A549 (cell line): ENCODE measurements at regions not wholly inside any gene's neighbourhood (a gene's known extent, or its start where the extent isn't known, plus 50 kb on each side); places are given as distances from the start of the nearest gene placed in this dataset.
A peak's percentile ranks its signal among the peaks of the same experiment; 100 is the strongest.

ENCODE experiments used
- ATAC-seq, 2 experiments: fragments of 200-7000 bp in 1 of 2; fragments of >200 bp in 1 of 2; cut with Nextera tagmentation in 1 of 2; cut with Tn5 transposase in 1 of 2; 3 replicates each; pipeline versions ENCODE4 v1.8.0 to v1.9.1; 2018 to 2020; ENCODE audit warnings: mild to moderate bottlenecking in 1 of 2, moderate library complexity in 1 of 2
- CTCF ChIA-PET: fragments of 300-600 bp; sonication (Branson Sonifier 250); formaldehyde crosslinking; extraction: SDS; loops from one replicate; lab custom pipeline; 2021; ENCODE audit warnings: antibody characterized with exemption, inconsistent platforms; lab: Yijun Ruan, JAX
- POLR2A ChIA-PET: fragments of 350-600 bp; formaldehyde crosslinking; extraction: SDS; loops from one replicate; lab custom pipeline; 2021; ENCODE audit warnings: antibody characterized with exemption, inconsistent platforms; lab: Yijun Ruan, JAX
- DNase-seq, 2 experiments: peaks; one replicate each; pipeline versions ENCODE4 v3.0.0 to v3.0.0-alpha.2; 2011 to 2016; ENCODE audit warnings: low read depth in 1 of 2, low spot score in 1 of 2
- FAIRE-seq: peaks from 2 replicates; lab custom pipeline; 2011; peaks lifted over from hg19 to GRCh38; lab: Jason Lieb, UNC
- H3K27ac ChIP-seq, 2 experiments: fragments of >200 bp; sonication (Bioruptor Twin); formaldehyde crosslinking; 3 replicates each; pipeline ENCODE4 v1.5.1; 2016 to 2017
- H3K4me1 ChIP-seq: fragments of >200 bp; sonication (Bioruptor Twin); formaldehyde crosslinking; 3 replicates; pipeline ENCODE4 v1.6.1; 2016
- H3K4me2 ChIP-seq: fragments of >200 bp; sonication (Bioruptor Twin); formaldehyde crosslinking; 3 replicates; pipeline ENCODE4 v1.6.1; 2016
- H3K4me3 ChIP-seq: fragments of >200 bp; sonication (Bioruptor Twin); formaldehyde crosslinking; 3 replicates; pipeline ENCODE4 v1.5.1; 2016
- H3K9me3 ChIP-seq: fragments of >200 bp; sonication (Bioruptor Twin); formaldehyde crosslinking; 3 replicates; pipeline ENCODE4 v1.6.1; 2016
- CBX2 ChIP-seq: fragments of 200-600 bp; sonication (generic); IDR thresholded peaks from 2 replicates; pipeline ENCODE4 v1.6.1; 2016; ENCODE audit warnings: low read depth, mild to moderate bottlenecking, borderline replicate concordance
- CEBPB ChIP-seq, 2 experiments: fragments of >200 bp in 1 of 2; sonication (Bioruptor Twin) in 1 of 2; formaldehyde crosslinking in 1 of 2; IDR thresholded peaks; 2 replicates each; pipeline ENCODE4 v1.6.1; 2012 to 2016
- ESRRA ChIP-seq: fragments of 150-350 bp; IDR thresholded peaks from 2 replicates; pipeline ENCODE4 v1.6.1; 2014; ENCODE audit warnings: mild to moderate bottlenecking, low read length, borderline replicate concordance
- FOSB ChIP-seq: fragments of 250-450 bp; sonication (Bioruptor Pico); IDR thresholded peaks from 2 replicates; pipeline ENCODE4 v1.5.0; 2020; ENCODE audit warnings: mild to moderate bottlenecking, moderate library complexity
- HOXB13 ChIP-seq: fragments of 250-450 bp; sonication (Bioruptor Pico); IDR thresholded peaks from 2 replicates; pipeline ENCODE4 v1.5.0; 2020; ENCODE audit warnings: low read depth, mild to moderate bottlenecking, moderate library complexity
- KDM1A ChIP-seq: fragments of 200-600 bp; sonication (generic); IDR thresholded peaks from 2 replicates; pipeline ENCODE4 v1.6.1; 2016; ENCODE audit warnings: low read depth, mild to moderate bottlenecking
- MAFK ChIP-seq: fragments of 450-650 bp; IDR thresholded peaks from 2 replicates; pipeline ENCODE4 v1.6.1; 2014; ENCODE audit not compliant: partially characterized antibody
- MYC ChIP-seq: IDR thresholded peaks from 2 replicates; pipeline ENCODE4 v1.6.1; 2012; ENCODE audit warnings: mild to moderate bottlenecking, inconsistent platforms, low read length, improper control_type of control experiment, borderline replicate concordance
- NFE2L2 ChIP-seq: fragments of 150-350 bp; conservative IDR thresholded peaks from 2 replicates; pipeline ENCODE4 v1.6.1; 2014; ENCODE audit warnings: low read length
- PHF8 ChIP-seq: fragments of 200-600 bp; sonication (generic); IDR thresholded peaks from 2 replicates; pipeline ENCODE4 v1.6.1; 2016; ENCODE audit warnings: low read depth, mild to moderate bottlenecking, antibody characterized with exemption, moderate library complexity, borderline replicate concordance
- POLR2A ChIP-seq: IDR thresholded peaks from 2 replicates; pipeline ENCODE4 v1.6.1; 2012; ENCODE audit warnings: mild to moderate bottlenecking, low read length
- POLR2AphosphoS2 ChIP-seq: conservative IDR thresholded peaks from 2 replicates; pipeline ENCODE4 v1.6.1; 2012; ENCODE audit warnings: low read length, improper control_type of control experiment, inconsistent platforms
- RAD21 ChIP-seq, 2 experiments: fragments of >200 bp in 1 of 2; sonication (Bioruptor Twin) in 1 of 2; formaldehyde crosslinking in 1 of 2; IDR thresholded peaks in 1 of 2; conservative IDR thresholded peaks in 1 of 2; 2 replicates in 1 of 2; 3 replicates in 1 of 2; pipeline ENCODE4 v1.6.1; 2012 to 2018; ENCODE audit warnings: inconsistent platforms in 1 of 2
- SREBF2 ChIP-seq: fragments of 450-650 bp; IDR thresholded peaks from 2 replicates; pipeline ENCODE4 v1.6.1; 2014; ENCODE audit warnings: mild to moderate bottlenecking, moderate library complexity
- TFCP2L1 ChIP-seq: fragments of 250-450 bp; sonication (Bioruptor Pico); IDR thresholded peaks from 2 replicates; pipeline ENCODE4 v1.5.0; 2021; ENCODE audit warnings: mild to moderate bottlenecking
- TP53 ChIP-seq: fragments of 250-450 bp; sonication (Bioruptor Pico); IDR thresholded peaks from 2 replicates; pipeline ENCODE4 v1.5.0; 2021; ENCODE audit warnings: mild to moderate bottlenecking, moderate library complexity
- WGBS: methylation state at CpG from one replicate; pipeline ENCODE4 v1.1.6; 2017; ENCODE audit errors: missing lambda C conversion rate; 5-methylcytosine and 5-hydroxymethylcytosine counted together
- TF ChIP-seq, protein P1 (sequence below): fragments of >200 bp; sonication (Bioruptor Twin); formaldehyde crosslinking; IDR thresholded peaks from 2 replicates; pipeline ENCODE4 v1.6.1; 2016
- TF ChIP-seq, protein P2 (sequence below): fragments of >200 bp; sonication (Bioruptor Twin); formaldehyde crosslinking; IDR thresholded peaks from 3 replicates; pipeline ENCODE4 v1.6.1; 2016
- TF ChIP-seq, protein P3 (sequence below): IDR thresholded peaks from 2 replicates; pipeline ENCODE4 v1.6.1; 2012; ENCODE audit warnings: low read depth, borderline replicate concordance
- TF ChIP-seq, protein P4 (sequence below): fragments of 200-600 bp; sonication (generic); IDR thresholded peaks from 2 replicates; pipeline ENCODE4 v1.6.1; 2016; ENCODE audit warnings: antibody characterized with exemption, mild to moderate bottlenecking, moderate library complexity

DNA sequence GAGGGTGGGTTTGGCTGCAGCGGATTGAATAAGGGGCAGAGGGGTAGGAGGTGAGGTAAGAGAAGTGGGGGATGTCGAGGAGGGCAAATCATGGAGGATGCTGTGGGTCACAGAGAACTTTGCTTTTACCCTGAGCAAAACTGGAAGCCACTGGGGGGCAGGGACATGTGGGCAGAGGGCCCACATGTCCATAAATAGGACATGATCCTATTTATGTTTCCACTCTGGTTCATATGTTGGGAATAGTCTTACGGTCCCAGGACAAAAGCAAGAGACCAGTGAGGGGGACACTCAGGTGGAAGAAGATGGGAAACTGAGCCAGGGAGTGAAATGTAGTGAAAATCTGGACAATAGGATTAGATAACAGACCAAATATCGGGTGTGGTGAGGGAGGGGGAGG lies 85.5 kb upstream of the MRPS22 start (continued):
- TF ChIP-seq TP53 (no peak), SREBF2 (no peak), MYC (no peak), POLR2A (no peak), POLR2AphosphoS2 (no peak)

DNA sequence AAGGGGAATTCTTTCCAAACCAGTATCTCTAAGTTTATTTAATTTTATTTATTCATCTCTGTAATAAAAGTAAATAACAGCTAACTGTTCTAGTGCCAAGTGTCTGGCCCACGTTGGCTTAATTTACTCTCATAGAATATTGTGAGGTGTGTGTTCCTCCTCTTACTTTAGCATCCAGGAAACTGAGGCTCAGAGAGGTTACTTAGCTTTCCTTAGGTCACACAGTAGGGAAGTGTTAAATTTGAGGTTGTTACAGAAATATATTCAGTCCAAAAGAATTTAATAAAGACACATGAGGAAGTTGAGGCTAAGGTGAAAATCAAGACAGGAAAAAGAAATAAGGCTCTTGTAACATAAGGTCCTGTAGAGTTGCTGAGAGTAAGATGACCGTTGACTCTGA lies 84.4 kb upstream of the MRPS22 start:
- 40% methylated on average over 2 of the region's 2 CpGs for WGBS
- ATAC-seq (no peak), FAIRE-seq (no peak), DNase-seq (no peak)
- Histone ChIP-seq H3K9me3 (no peaks in the 10 kb centered on the region), H3K4me1 (no peaks in the 10 kb centered on the region), H3K4me2 (no peak overlapping the region), H3K27ac (no peak overlapping the region), H3K4me3 (no peak overlapping the region)
- ChIA-PET POLR2A (no interaction called here), CTCF (no interaction called here)
- no peak for TF ChIP-seq ESRRA
- TF ChIP-seq, protein P1, sequence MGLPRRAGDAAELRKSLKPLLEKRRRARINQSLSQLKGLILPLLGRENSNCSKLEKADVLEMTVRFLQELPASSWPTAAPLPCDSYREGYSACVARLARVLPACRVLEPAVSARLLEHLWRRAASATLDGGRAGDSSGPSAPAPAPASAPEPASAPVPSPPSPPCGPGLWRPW: no peak

DNA sequence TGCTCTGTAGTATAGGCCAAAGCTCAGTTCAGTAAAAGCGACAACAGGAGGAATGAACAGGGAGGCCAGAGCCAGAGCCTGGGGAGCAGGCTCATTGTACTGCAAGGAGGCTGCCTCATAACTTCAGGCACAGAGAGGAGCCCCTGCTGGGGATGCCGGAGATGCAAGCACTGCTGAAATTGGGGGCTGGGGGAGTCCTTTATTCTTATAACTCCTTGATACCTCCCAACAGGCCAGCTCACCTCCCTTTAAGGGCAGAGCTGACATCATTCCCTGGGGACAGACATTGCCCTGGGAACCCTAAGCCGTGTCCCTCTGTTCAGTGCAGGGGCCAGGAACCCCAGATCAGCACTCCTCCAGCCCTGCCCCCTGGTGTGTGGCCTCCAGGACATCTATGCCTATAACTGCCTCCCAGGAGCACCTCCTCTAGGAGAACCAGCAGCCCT lies 83.8 kb upstream of the MRPS22 start:
- Histone ChIP-seq H3K4me1 (no peaks in the 10 kb centered on the region), H3K27ac (no peak overlapping the region)
- CTCF ChIA-PET: interaction anchor here (1.7 kb wide), 1 partner anchor 148 kb away, joined by 5 read pairs; no protein-coding TSS in a partner anchor
- ATAC-seq: no peak
- 87% methylated on average over 2 of the region's 3 CpGs for WGBS
- no peak for TF ChIP-seq CEBPB (IDR thresholded peaks at IDR 0.05)
- no peak for TF ChIP-seq FOSB
- TF ChIP-seq, protein P2, sequence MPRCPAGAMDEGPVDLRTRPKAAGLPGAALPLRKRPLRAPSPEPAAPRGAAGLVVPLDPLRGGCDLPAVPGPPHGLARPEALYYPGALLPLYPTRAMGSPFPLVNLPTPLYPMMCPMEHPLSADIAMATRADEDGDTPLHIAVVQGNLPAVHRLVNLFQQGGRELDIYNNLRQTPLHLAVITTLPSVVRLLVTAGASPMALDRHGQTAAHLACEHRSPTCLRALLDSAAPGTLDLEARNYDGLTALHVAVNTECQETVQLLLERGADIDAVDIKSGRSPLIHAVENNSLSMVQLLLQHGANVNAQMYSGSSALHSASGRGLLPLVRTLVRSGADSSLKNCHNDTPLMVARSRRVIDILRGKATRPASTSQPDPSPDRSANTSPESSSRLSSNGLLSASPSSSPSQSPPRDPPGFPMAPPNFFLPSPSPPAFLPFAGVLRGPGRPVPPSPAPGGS: no peak
- no peak for TF ChIP-seq CBX2
- no peak for TF ChIP-seq NFE2L2
- TF ChIP-seq, protein P3, sequence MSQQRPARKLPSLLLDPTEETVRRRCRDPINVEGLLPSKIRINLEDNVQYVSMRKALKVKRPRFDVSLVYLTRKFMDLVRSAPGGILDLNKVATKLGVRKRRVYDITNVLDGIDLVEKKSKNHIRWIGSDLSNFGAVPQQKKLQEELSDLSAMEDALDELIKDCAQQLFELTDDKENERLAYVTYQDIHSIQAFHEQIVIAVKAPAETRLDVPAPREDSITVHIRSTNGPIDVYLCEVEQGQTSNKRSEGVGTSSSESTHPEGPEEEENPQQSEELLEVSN: no peak
- no peak for TF ChIP-seq POLR2A
- TF ChIP-seq KDM1A: no peak
- no peak for TF ChIP-seq PHF8
- no peak for TF ChIP-seq RAD21 (conservative IDR thresholded peaks at IDR 0.05 in 1 of 2, IDR thresholded peaks at IDR 0.05 in 1 of 2)
- TF ChIP-seq MYC: no peak
- TF ChIP-seq TFCP2L1: no peak
- TF ChIP-seq SREBF2: no peak
- TF ChIP-seq, all 56 proteins: peak for 0
- POLR2A ChIA-PET: no interaction called here
- H3K9me3 ChIP-seq: no peaks in the 10 kb centered on the region
- no peak overlapping the region for H3K4me3 ChIP-seq
- DNase-seq: no peak
- no peak overlapping the region for H3K4me2 ChIP-seq
- FAIRE-seq: no peak

DNA sequence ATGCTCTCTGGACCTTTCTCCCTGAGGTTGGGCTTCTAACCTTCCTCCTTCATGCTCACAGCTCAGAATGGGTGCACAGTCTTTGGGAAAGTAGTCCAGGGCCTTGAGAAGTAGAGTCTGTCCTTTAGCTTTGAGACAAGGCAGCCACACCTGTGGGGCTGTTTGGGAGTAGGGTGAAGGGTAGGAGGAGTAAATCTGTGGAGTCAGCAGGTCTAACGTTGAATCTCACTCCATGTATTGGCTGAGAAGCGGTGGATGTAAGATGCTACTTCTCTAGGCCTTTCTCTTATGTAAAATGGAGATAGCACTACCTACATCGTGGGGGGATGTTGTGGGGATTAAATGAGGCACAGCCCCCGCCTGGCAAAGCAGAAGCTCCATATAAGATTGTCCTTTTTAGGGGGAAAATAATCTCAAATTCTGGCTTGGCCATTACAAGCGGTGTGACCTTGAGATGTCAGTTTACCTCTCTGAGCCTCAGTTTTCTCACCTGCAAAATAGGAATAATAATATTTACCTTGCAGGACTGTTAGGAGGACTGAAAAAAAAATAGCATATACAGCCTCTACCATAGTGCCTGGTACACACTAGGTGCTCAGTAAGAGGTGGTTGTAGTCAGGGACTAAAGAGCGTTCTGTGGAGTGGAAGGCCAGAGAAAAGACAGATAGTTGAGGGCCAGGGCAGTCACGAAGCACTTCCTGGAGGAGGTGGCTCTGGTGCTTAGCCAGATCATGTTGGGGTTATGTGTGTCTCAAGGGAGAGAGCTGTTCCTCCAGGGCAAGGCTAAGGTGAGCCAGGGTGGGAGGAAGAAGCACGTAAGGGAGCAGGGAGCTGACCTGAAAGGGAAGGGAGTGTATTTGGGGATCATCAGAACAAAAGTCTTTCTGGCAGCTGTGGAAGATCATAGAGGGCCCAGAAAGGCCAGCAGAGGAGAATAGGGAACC lies 82.8 kb upstream of the MRPS22 start:
- Histone ChIP-seq H3K9me3 (no peaks in the 10 kb centered on the region), H3K4me3 (no peak overlapping the region), H3K4me2 (no peak overlapping the region), H3K4me1 (no peaks in the 10 kb centered on the region), H3K27ac (no peak overlapping the region)
- no peak for DNase-seq
- TF ChIP-seq HOXB13 (no peak), MAFK (peak; percentile 15)
- TF ChIP-seq, protein P4, sequence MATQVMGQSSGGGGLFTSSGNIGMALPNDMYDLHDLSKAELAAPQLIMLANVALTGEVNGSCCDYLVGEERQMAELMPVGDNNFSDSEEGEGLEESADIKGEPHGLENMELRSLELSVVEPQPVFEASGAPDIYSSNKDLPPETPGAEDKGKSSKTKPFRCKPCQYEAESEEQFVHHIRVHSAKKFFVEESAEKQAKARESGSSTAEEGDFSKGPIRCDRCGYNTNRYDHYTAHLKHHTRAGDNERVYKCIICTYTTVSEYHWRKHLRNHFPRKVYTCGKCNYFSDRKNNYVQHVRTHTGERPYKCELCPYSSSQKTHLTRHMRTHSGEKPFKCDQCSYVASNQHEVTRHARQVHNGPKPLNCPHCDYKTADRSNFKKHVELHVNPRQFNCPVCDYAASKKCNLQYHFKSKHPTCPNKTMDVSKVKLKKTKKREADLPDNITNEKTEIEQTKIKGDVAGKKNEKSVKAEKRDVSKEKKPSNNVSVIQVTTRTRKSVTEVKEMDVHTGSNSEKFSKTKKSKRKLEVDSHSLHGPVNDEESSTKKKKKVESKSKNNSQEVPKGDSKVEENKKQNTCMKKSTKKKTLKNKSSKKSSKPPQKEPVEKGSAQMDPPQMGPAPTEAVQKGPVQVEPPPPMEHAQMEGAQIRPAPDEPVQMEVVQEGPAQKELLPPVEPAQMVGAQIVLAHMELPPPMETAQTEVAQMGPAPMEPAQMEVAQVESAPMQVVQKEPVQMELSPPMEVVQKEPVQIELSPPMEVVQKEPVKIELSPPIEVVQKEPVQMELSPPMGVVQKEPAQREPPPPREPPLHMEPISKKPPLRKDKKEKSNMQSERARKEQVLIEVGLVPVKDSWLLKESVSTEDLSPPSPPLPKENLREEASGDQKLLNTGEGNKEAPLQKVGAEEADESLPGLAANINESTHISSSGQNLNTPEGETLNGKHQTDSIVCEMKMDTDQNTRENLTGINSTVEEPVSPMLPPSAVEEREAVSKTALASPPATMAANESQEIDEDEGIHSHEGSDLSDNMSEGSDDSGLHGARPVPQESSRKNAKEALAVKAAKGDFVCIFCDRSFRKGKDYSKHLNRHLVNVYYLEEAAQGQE: no peak
- no peak for ATAC-seq
- no peak for FAIRE-seq
- CTCF ChIA-PET: interaction anchor here (1.7 kb wide), 1 partner anchor 149 kb away, joined by 5 read pairs; no protein-coding TSS in a partner anchor
- 67% methylated on average over 8 of the region's 8 CpGs for WGBS
- POLR2A ChIA-PET: no interaction called here
